Endothelial cell of umbilical vein (primary cell): ENCODE measurements at regions not wholly inside any gene's neighbourhood (a gene's known extent, or its start where the extent isn't known, plus 50 kb on each side); places are given as distances from the start of the nearest gene placed in this dataset.

ENCODE experiments used
- BruUV-seq: library from RNA; stranded (reverse); fragments of 400-500 nt; replicated peaks from 2 replicates; lab custom pipeline; 2021; lab: Mats Ljungman, UMichigan
- CTCF ChIA-PET: fragments of 300-600, 350-600 bp; sonication (Branson Sonifier 250); formaldehyde crosslinking; loops from one replicate; lab custom pipeline; 2021; ENCODE audit warnings: antibody characterized with exemption, inconsistent platforms; lab: Charles Lee
- POLR2A ChIA-PET: fragments of 300-600, 350-600 bp; sonication (Branson Sonifier 250); formaldehyde crosslinking; loops from one replicate; lab custom pipeline; 2021; ENCODE audit warnings: antibody characterized with exemption, inconsistent platforms; lab: Charles Lee
- DNase-seq: peaks from one replicate; pipeline ENCODE4 v3.0.0-alpha.2; 2011; ENCODE audit warnings: low read depth, low spot score
- FAIRE-seq: peaks from 2 replicates; lab custom pipeline; 2011; peaks lifted over from hg19 to GRCh38; lab: Jason Lieb, UNC
- H2AFZ ChIP-seq: 2 replicates; pipeline ENCODE4 v1.6.0; 2012; ENCODE audit warnings: low read depth, low read length, control low read depth, inconsistent platforms
- H3K27ac ChIP-seq: 2 replicates; pipeline ENCODE4 v1.5.1; 2011; ENCODE audit warnings: low read depth, mild to moderate bottlenecking, control low read depth, low read length, moderate library complexity; ENCODE audit not compliant: insufficient read depth
- H3K27me3 ChIP-seq, 2 experiments: 2 replicates each; pipeline versions ENCODE4 v1.6.0 to v1.6.1; 2011; ENCODE audit warnings: low read length in 2 of 2, mixed read lengths in 1 of 2; ENCODE audit not compliant: control insufficient read depth in 2 of 2, insufficient read depth in 2 of 2
- H3K36me3 ChIP-seq, 2 experiments: 2 replicates in 1 of 2; 3 replicates in 1 of 2; pipeline ENCODE4 v1.5.1; 2011; ENCODE audit warnings: low read length in 2 of 2, mild to moderate bottlenecking in 1 of 2, moderate library complexity in 1 of 2; ENCODE audit not compliant: control insufficient read depth in 2 of 2, insufficient read depth in 2 of 2; ENCODE audit errors: extremely low read depth in 1 of 2
- H3K4me1 ChIP-seq: 3 replicates; pipeline ENCODE4 v1.5.1; 2011; ENCODE audit warnings: mild to moderate bottlenecking, low read length; ENCODE audit not compliant: control insufficient read depth, insufficient read depth; ENCODE audit errors: extremely low read depth
- H3K4me2 ChIP-seq: 2 replicates; pipeline ENCODE4 v1.6.1; 2011; ENCODE audit warnings: low read length, control low read depth, mixed read lengths; ENCODE audit not compliant: insufficient read depth
- H3K4me3 ChIP-seq, 3 experiments: fragments of 200-600 bp in 1 of 3; sonication (generic), shearing (Covaris generic) in 1 of 3; replicated peaks in 1 of 3; 2 replicates each; pipeline ENCODE4 v1.5.1; 2011 to 2016; ENCODE audit warnings: control low read depth in 3 of 3, low read length in 3 of 3, mild to moderate bottlenecking in 2 of 3, inconsistent platforms in 1 of 3, low read depth in 1 of 3, moderate library complexity in 1 of 3; ENCODE audit not compliant: insufficient read depth in 1 of 3
- H3K79me2 ChIP-seq: 2 replicates; pipeline ENCODE4 v1.6.0; 2012; ENCODE audit warnings: low read length, inconsistent platforms; ENCODE audit not compliant: control insufficient read depth, insufficient read depth
- H3K9ac ChIP-seq: replicated peaks from 2 replicates; pipeline ENCODE3; 2011; ENCODE audit warnings: low read length, control low read depth; ENCODE audit not compliant: insufficient read depth; ENCODE audit errors: extremely low read depth
- H3K9me1 ChIP-seq: replicated peaks from 3 replicates; pipeline ENCODE4 v1.6.0; 2011; ENCODE audit warnings: mild to moderate bottlenecking, low read length; ENCODE audit not compliant: control insufficient read depth, insufficient read depth; ENCODE audit errors: extremely low read depth
- H3K9me3 ChIP-seq: replicated peaks from 2 replicates; pipeline ENCODE4 v1.5.1; 2012; ENCODE audit warnings: low read length, inconsistent platforms; ENCODE audit not compliant: control insufficient read depth, insufficient read depth
- H4K20me1 ChIP-seq: replicated peaks from 2 replicates; pipeline ENCODE3; 2011; ENCODE audit warnings: mild to moderate bottlenecking, low read length; ENCODE audit not compliant: control insufficient read depth, insufficient read depth; ENCODE audit errors: extremely low read depth
- CTCF ChIP-seq, 2 donors: IDR thresholded peaks; 1 replicate in 1 of 2; 2 replicates in 1 of 2; pipeline ENCODE4 v1.5.1; 2011; ENCODE audit warnings: low read length in 2 of 2, mild to moderate bottlenecking in 2 of 2, moderate library complexity in 2 of 2, control low read depth in 1 of 2, inconsistent platforms in 1 of 2, low read depth in 1 of 2; ENCODE audit not compliant: insufficient read depth in 1 of 2; ENCODE audit errors: extremely low read depth in 1 of 2
- EZH2 ChIP-seq: IDR thresholded peaks from 2 replicates; pipeline ENCODE4 v1.6.1; 2012; ENCODE audit warnings: borderline replicate concordance, low read depth, mild to moderate bottlenecking, moderate library complexity, low read length, inconsistent platforms; ENCODE audit not compliant: severe bottlenecking
- FOS ChIP-seq: IDR thresholded peaks from 2 replicates; pipeline ENCODE4 v1.6.1; 2011; ENCODE audit warnings: mild to moderate bottlenecking, low read length, moderate library complexity, borderline replicate concordance; ENCODE audit not compliant: insufficient read depth
- GATA2 ChIP-seq: IDR thresholded peaks from 2 replicates; pipeline ENCODE4 v1.7.0; 2011; ENCODE audit warnings: low read depth, mild to moderate bottlenecking, moderate library complexity, mixed read lengths, low read length; ENCODE audit not compliant: insufficient read length, insufficient read depth
- JUN ChIP-seq: IDR thresholded peaks from 2 replicates; pipeline ENCODE4 v1.6.1; 2011; ENCODE audit warnings: borderline replicate concordance, low read depth; ENCODE audit not compliant: insufficient read length, insufficient read depth
- MAX ChIP-seq: IDR thresholded peaks from 2 replicates; pipeline ENCODE4 v1.6.1; 2011; ENCODE audit not compliant: insufficient read depth, insufficient read length
- MYC ChIP-seq: IDR thresholded peaks from one replicate; pipeline ENCODE4 v1.6.1; 2011; ENCODE audit warnings: mild to moderate bottlenecking, low read depth, low read length
- POLR2A ChIP-seq: IDR thresholded peaks from 2 replicates; pipeline ENCODE4 v1.6.1; 2012; ENCODE audit warnings: low read depth, mild to moderate bottlenecking, control low read depth, low read length
- POLR2AphosphoS5 ChIP-seq: IDR thresholded peaks from 2 replicates; pipeline ENCODE4 v1.6.1; 2012; ENCODE audit warnings: low read depth, mild to moderate bottlenecking, control low read depth, low read length, moderate library complexity; ENCODE audit not compliant: insufficient read depth
- dilution Hi-C: fragments of 300-500 bp; cut with MboI; formaldehyde crosslinking; loops from one replicate; pipeline ENCODE4 v1.15.0; 2019; ENCODE audit warnings: low sequenced_read_pairs; ENCODE audit not compliant: extremely low pct_ligation_motif_present
- intact Hi-C: fragments of 100-400 bp; cut with micrococcal nuclease; formaldehyde crosslinking; loops from one replicate; pipeline ENCODE4 v1.10.0; 2022

- ChIA-PET CTCF (no interaction called here), POLR2A (no interaction called here)
- H3K4me2 ChIP-seq, result no peak overlapping the region
- H2AFZ ChIP-seq, result no peak overlapping the region
- no peak overlapping the region for H3K27ac ChIP-seq
- no TSS peak for BruUV-seq
- no peaks in the 10 kb centered on the region for H3K36me3 ChIP-seq
- H4K20me1 ChIP-seq, result no peaks in the 10 kb centered on the region
- no peak overlapping the region for H3K9ac ChIP-seq
- intact Hi-C loops (no loop called here), dilution Hi-C loops (no loop called here)
- no peaks in the 10 kb centered on the region for H3K9me1 ChIP-seq
- H3K4me1 ChIP-seq, result no peaks in the 10 kb centered on the region
- no peak for FAIRE-seq
- H3K27me3 ChIP-seq, result no peaks in the 10 kb centered on the region
- H3K79me2 ChIP-seq, result no peaks in the 10 kb centered on the region
- no peak for TF ChIP-seq JUN
- TF ChIP-seq GATA2, result no peak
- no peak for TF ChIP-seq CTCF (IDR thresholded peaks at IDR 0.05; ENCODE audit: extremely low read depth in 1 of 2, insufficient read depth in 1 of 2, low read depth in 1 of 2, low read length in 2 of 2)
- no peak for TF ChIP-seq EZH2
- no peak for TF ChIP-seq POLR2A
- H3K9me3 ChIP-seq, result peaks cover 6% of the 10 kb centered on the region
- no peak overlapping the region for H3K4me3 ChIP-seq
- no peak for DNase-seq
Measured at GRCh38 chr4:116016201-116016600, 902.8 kb upstream of the NDST4 start.

GRCh38 chr4:116015549-116015948 is 902.1 kb upstream of the NDST4 start:
- dilution Hi-C loops, result no loop called here
- POLR2A ChIA-PET, result no interaction called here

More at GRCh38 chr4:116015549-116015948, 902.1 kb upstream of the NDST4 start:
- H3K36me3 ChIP-seq, result no peaks in the 10 kb centered on the region
- no peak for FAIRE-seq
- intact Hi-C loops, result no loop called here
- no peak overlapping the region for H3K27ac ChIP-seq
- H3K9ac ChIP-seq, result no peak overlapping the region
- no peaks in the 10 kb centered on the region for H3K9me1 ChIP-seq
- BruUV-seq, result no TSS peak
- DNase-seq, result no peak
- H3K4me3 ChIP-seq, result no peak overlapping the region
- no peaks in the 10 kb centered on the region for H3K27me3 ChIP-seq
- H4K20me1 ChIP-seq, result no peaks in the 10 kb centered on the region
- H3K4me2 ChIP-seq, result no peak overlapping the region
- CTCF ChIA-PET, result no interaction called here
- no peak for TF ChIP-seq POLR2AphosphoS5
- no peak for TF ChIP-seq FOS
- no peak for TF ChIP-seq JUN
- no peak for TF ChIP-seq POLR2A
- no peak for TF ChIP-seq MAX
- no peak for TF ChIP-seq MYC
- TF ChIP-seq CTCF (IDR thresholded peaks at IDR 0.05; ENCODE audit: extremely low read depth in 1 of 2, insufficient read depth in 1 of 2, low read depth in 1 of 2, low read length in 2 of 2), result no peak
- TF ChIP-seq GATA2, result no peak
- TF ChIP-seq EZH2, result no peak
- H3K79me2 ChIP-seq, result no peaks in the 10 kb centered on the region
- H3K4me1 ChIP-seq, result no peaks in the 10 kb centered on the region
- no peak overlapping the region for H2AFZ ChIP-seq
- peaks cover 6% of the 10 kb centered on the region for H3K9me3 ChIP-seq
